ENCODE measurements at regions not wholly inside any gene's neighbourhood (a gene's known extent, or its start where the extent isn't known, plus 50 kb on each side); places are given as distances from the start of the nearest gene placed in this dataset.

DNA sequence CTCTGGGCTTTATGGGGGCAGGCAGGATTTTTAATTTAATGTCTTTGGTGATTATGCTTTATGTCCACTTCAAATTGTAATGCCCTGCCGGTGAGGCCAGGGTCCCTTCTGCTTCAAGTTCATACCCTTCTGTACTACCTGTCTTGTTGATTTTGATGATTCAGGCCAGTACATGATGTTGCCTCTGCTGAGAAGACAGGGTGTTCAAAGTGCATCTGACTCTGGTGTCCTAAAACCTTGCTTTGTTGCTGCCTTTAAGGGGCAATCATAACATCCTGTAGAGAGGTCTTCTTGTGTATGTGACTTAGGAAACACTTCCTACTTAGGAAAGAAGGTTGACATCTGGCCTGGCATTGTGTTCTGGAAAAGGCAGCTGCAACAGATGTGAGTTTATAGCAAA lies 113.2 kb downstream of the TMEM170B start:
- TF ChIP-seq CTCF (IDR thresholded peaks at IDR 0.05) (no peak), POLR2AphosphoS5 (IDR thresholded peaks at IDR 0.05; ENCODE audit: low read depth, low read length) (no peak), TCF7L2 (IDR thresholded peaks at IDR 0.05; ENCODE audit: low read depth, low read length) (no peak), SIN3A (IDR thresholded peaks at IDR 0.05; ENCODE audit: borderline replicate concordance, insufficient read depth, low read depth, low read length) (no peak)
